GM21526 (cell line): ENCODE measurements at regions not wholly inside any gene's neighbourhood (a gene's known extent, or its start where the extent isn't known, plus 50 kb on each side); places are given as distances from the start of the nearest gene placed in this dataset.
"Not testable (repeated sequence)": the region's sequence is repeated elsewhere in the genome, so short reads cannot be mapped to it uniquely, and the experiment has no call there.

Experiments
- ATAC-seq: cut with Tn5 transposase; IDR thresholded peaks from one replicate; pipeline ENCODE4 v1.9.1; 2021; ENCODE audit warnings: moderate library complexity; ENCODE audit not compliant: unreplicated experiment, low FRiP score

DNA sequence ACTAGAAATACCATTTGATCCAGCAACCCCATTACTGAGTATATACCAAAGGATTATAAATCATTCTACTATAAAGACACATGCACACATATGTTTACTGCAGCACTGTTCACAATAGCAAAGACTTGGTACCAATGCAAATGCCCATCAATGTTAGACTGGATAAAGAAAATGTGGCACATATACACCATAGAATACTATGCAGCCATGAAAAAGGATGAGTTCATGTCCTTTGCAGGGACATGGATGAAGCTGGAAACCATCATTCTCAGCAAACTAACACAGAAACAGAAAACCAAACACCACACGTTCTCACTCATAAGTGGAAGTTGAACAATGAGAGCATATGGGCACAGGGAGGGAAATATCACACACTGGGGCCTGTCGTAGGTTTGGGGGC lies 106.0 kb downstream of the SPATA18 start:
- ATAC-seq, result not testable (repeated sequence)

GRCh38 chr4:52157641-52158316 lies 106.7 kb downstream of the SPATA18 start:
- ATAC-seq, result no peak

DNA sequence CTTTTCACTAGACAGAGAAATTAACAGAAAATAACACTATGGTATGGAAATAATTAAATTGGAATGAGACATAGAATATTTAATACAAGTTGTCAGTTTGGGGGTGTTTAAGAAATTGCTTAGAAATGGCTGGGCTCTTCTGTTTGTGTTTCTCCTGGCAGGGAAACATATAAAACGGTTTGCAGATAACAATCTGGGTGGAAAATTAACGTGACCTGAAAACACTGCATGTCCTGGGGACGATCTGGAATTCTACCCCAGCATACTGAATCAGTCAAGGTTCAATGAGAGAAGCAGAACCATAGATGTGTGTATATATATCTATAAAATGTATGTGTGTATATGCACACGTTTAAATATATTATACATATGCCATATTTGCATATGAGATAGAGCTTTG lies 109.8 kb downstream of the SPATA18 start:
- ATAC-seq, result no peak

GRCh38 chr4:52164116-52164515 lies 113.0 kb downstream of the SPATA18 start:
- no peak for ATAC-seq

GRCh38 chr4:52172166-52172565 lies 121.1 kb downstream of the SPATA18 start:
- ATAC-seq, result no peak

DNA sequence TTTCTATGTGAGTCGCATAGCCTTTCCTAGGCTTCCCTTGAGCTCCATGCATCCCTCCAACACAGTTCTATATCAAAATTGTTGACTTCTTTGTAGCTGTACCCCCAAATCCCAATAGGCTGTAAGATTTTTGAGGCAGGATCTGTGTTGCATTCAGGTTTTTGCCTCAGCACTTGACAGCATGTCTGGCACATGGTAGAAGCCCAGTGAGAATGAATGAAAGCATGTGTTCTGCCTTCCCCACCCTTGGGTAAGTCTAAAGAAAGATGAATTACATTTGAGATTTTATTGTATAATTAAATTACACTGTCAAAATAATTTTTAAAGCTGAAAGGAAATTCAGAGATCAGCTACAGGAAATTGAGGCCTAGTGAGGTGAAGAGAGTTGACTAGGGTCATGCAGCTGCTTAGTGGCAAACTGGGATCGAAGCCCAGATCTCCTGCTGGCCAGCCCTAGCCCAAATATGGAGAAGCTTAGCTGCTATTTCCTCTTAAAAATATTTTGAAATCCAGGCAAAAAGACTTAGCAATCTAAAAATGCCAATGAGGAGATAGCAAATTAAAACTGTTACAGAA lies 122.5 kb downstream of the SPATA18 start:
- ATAC-seq, result no peak

DNA sequence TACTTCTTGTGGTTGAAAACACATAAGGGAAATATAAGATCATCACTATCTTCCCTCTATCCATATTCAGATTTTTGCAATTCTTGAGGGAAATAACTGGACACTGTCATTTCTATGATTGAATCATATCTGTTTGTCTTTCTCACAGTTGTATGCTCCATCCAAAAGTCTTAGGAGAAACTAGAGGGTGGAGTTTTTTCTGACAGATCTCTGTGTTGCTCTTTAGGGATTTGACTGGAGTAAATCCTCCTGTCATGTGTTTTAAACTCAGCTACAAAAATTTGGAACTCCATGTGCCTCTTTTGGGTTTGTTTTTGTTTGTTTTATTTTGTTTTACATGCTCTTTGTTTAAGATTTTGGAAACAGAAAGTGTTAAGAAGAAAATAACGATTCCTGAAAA lies 136.5 kb downstream of the SPATA18 start:
- ATAC-seq, result no peak

GRCh38 chr4:52192001-52192400 lies 140.9 kb downstream of the SPATA18 start:
- ATAC-seq, result no peak

DNA sequence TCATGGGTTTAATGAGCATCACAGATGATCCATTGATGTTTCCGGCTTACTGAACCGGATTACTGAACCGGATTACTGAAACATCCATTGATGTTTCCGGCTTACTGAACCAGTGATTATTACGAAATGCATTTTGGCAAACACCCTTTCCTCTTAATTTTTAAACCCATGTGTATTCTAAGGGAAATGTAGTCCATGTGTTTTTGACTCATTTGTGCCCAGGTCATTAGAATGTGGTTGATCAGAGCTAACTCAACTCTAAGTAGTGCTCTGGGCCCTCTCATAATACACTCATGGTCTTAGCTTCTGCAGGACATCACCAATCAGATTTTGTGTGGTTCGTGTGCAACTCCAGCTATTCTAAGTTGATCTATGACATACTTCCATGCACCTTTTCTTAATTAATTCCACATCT lies 141.6 kb downstream of the SPATA18 start:
- no peak for ATAC-seq

GRCh38 chr4:52195869-52196268 lies 144.8 kb downstream of the SPATA18 start:
- ATAC-seq, result no peak

DNA sequence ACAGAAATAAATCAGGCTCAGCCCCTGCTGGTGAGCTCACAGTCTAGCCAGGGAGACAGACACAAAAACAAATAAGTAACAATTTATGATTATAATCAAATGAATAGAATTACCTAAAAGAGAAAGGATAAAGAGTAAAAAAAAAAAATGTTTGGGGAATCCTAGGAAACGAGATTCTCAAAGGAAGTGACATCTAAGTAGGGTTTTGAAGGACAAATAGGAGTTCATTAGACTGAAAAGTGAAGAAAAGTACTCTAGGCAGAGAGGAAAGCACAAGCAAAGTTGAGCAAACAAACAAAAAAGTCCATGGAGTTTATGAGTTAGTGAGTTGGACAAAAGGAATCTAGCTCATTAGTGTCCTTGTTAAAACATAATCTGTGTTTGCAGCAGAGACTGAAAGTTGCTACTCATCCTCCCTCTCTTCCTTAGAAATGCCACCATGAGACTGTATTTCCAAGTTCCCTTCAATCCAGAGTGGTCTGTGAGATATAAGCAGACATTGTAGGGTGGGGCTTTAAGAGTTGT lies 145.6 kb downstream of the SPATA18 start:
- ATAC-seq, result no peak

DNA sequence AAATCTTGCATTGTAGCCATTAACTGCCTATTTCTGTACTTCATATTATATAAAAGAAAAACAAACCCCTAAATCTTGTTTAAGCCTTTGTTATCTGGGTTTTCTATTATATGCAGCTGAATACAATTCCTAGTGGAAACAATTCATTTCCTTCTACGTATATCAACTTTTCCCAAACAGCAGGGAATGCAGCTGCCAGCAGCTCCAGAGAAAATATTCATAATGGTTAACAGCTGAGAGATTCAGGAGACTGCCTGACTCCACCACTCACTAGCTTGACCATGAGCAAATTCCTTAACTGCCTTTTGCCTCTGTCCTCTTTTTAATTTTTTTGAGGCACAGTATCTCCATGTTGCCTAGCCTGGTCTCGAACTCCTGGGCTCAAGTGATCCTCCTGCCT lies 146.2 kb downstream of the SPATA18 start:
- ATAC-seq, result no peak

DNA sequence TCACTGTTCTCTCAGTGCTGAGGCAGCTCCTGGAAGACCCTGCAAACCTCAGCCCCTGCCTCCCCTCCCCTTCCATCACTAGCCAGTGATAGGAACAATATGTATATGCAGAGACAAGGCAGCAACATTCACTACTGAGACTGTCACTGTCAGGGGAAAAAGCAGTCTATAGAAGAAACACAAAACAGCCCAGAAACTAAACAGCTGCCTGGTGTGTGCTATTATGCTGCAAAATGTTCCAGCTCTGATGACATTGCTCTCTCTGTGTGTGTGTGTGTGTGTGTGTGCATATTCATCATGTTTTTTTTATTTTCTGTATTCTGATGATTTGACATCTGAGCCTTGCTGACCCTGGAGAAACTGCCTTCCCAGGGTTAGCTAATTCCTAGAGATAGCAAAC lies 147.2 kb downstream of the SPATA18 start:
- ATAC-seq, result no peak

- no peak for ATAC-seq
Measured at GRCh38 chr4:52199574-52200338, 148.7 kb downstream of the SPATA18 start.

DNA sequence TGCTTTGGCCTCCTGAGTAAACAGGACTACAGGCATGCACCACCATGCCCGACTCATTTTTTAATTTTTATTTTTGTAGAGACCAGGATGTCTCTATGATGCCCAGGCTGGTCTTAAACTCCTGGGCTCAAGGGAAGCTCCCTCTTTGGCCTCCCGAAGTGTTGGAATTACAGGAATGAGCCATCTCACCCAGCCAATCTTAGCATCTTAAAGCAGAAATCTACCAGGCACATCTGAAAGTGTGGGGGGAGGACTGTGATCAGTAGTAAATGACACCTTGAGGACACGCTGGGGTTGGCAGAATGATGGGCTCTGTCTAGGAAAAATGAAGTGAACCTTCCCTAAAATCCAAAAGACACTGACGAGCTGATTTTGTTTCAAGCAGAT lies 149.2 kb downstream of the SPATA18 start:
- ATAC-seq, result no peak

GRCh38 chr4:52201715-52202114 lies 150.6 kb downstream of the SPATA18 start:
- ATAC-seq, result no peak

- no peak for ATAC-seq
Measured at GRCh38 chr4:52202251-52202779, 151.2 kb downstream of the SPATA18 start.

DNA sequence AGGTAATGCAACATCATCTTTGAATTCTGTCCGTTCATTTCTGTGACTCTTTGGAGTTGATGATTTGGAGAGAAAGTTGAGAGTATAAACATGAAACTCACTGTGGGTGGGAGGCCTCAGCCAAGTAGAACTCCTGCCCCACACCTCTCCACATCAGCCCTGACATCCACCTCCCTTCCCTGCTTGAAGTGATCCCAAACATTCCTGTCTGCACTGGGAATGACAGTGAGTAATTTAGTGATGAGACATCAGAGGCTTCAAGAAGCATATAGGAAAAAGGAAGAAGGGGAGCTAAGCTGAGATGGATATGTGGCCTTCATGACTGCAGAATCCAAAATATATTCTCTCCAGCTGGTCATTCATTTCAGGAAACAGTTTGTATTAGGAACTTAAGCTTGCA lies 151.8 kb downstream of the SPATA18 start:
- no peak for ATAC-seq

- no peak for ATAC-seq
Measured at GRCh38 chr4:52203351-52203750, 152.2 kb downstream of the SPATA18 start.

DNA sequence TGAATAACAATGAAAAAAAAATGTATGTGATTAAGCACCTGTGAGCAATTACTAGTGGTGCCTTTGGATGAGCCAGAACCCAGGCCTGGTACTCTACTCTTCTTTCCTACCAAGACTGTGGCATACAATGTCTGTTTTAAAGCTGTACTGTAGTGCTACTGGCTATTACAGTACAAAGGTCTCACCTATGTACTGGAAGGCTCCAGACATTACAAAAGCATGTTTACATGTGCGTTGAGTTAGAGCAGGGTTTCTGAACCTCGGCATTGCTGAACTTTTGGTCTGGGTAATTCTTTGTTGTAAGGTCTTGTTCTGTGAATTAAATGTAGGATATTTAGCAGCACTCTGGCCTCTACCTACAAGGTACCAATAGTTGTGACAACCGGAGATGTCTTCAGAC lies 153.8 kb downstream of the SPATA18 start:
- no peak for ATAC-seq

DNA sequence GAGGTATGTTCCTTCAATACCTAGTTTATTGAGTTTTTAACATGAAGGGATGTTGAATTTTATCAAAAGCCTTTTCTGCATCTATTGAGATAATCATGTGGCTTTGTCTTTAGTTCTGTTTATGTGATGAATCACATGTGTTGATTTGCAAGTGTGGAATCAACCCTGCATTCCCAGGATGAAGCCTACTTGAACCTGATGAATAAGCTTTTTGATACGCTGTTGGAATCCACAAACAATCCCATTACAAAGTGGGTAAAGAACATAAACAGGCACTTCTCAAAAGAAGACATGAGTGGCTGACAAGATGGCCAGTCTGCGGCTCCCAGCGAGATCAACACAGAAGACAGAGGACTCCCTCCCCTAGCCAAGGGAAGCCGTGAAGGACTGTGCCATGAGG lies 156.0 kb downstream of the SPATA18 start:
- not testable (repeated sequence) for ATAC-seq
